Astrocyte (in vitro differentiated cells and primary cell): ENCODE measurements at regions not wholly inside any gene's neighbourhood (a gene's known extent, or its start where the extent isn't known, plus 50 kb on each side); places are given as distances from the start of the nearest gene placed in this dataset. TPM values are rescaled to one million over a fixed set of nuclear protein-coding genes. Genes with fewer than 3 reads are reported as not detected.
"Not testable (repeated sequence)": the region's sequence is repeated elsewhere in the genome, so short reads cannot be mapped to it uniquely, and the experiment has no call there.

Experiments
- DNase-seq: peaks from one replicate; pipeline ENCODE4 v3.0.0-alpha.2; 2010; ENCODE audit warnings: low read depth
- FAIRE-seq: peaks from 2 replicates; lab custom pipeline; 2011; peaks lifted over from hg19 to GRCh38; lab: Jason Lieb, UNC
- H2AFZ ChIP-seq: 2 replicates; pipeline ENCODE4 v1.6.0; 2012; ENCODE audit warnings: low read depth, low read length, inconsistent platforms
- H3K27ac ChIP-seq: 2 replicates; pipeline ENCODE4 v1.5.1; 2011; ENCODE audit warnings: low read depth, low read length, inconsistent platforms
- H3K27me3 ChIP-seq: 2 replicates; pipeline ENCODE4 v1.6.0; 2011; ENCODE audit warnings: low read length, inconsistent platforms; ENCODE audit not compliant: insufficient read depth
- H3K36me3 ChIP-seq: 2 replicates; pipeline ENCODE4 v1.5.1; 2011; ENCODE audit warnings: low read length, inconsistent platforms; ENCODE audit not compliant: insufficient read depth
- H3K4me1 ChIP-seq: 2 replicates; pipeline ENCODE4 v1.5.1; 2011; ENCODE audit warnings: low read length, inconsistent platforms; ENCODE audit not compliant: insufficient read depth
- H3K4me2 ChIP-seq: 2 replicates; pipeline ENCODE4 v1.6.0; 2012; ENCODE audit warnings: low read length, inconsistent platforms
- H3K4me3 ChIP-seq: 2 replicates; pipeline ENCODE4 v1.5.1; 2011; ENCODE audit warnings: low read depth, mild to moderate bottlenecking, low read length, inconsistent platforms; ENCODE audit not compliant: insufficient read depth
- H3K79me2 ChIP-seq: 2 replicates; pipeline ENCODE4 v1.6.0; 2012; ENCODE audit warnings: mild to moderate bottlenecking, low read length, inconsistent platforms; ENCODE audit not compliant: insufficient read depth
- H3K9ac ChIP-seq: 2 replicates; pipeline ENCODE4 v1.6.0; 2012; ENCODE audit warnings: mild to moderate bottlenecking, low read length, inconsistent platforms
- H3K9me3 ChIP-seq: 2 replicates; pipeline ENCODE4 v1.5.1; 2012; ENCODE audit warnings: low read depth, mild to moderate bottlenecking, low read length, inconsistent platforms; ENCODE audit not compliant: insufficient read depth
- H4K20me1 ChIP-seq: 2 replicates; pipeline ENCODE4 v1.6.0; 2012; ENCODE audit warnings: low read length, inconsistent platforms; ENCODE audit not compliant: insufficient read depth
- H3K27ac Mint-ChIP-seq: one replicate; pipeline ENCODE4 v1.8.0; 2021; ENCODE audit warnings: mild to moderate bottlenecking, mixed read lengths; ENCODE audit not compliant: unreplicated experiment
- H3K27me3 Mint-ChIP-seq: one replicate; pipeline ENCODE4 v1.8.0; 2021; ENCODE audit warnings: low read depth, mixed read lengths; ENCODE audit not compliant: unreplicated experiment
- H3K36me3 Mint-ChIP-seq: one replicate; pipeline ENCODE4 v1.8.0; 2021; ENCODE audit warnings: low read depth, mixed read lengths; ENCODE audit not compliant: unreplicated experiment
- H3K4me1 Mint-ChIP-seq: one replicate; pipeline ENCODE4 v1.8.0; 2021; ENCODE audit warnings: low read depth, mixed read lengths; ENCODE audit not compliant: unreplicated experiment
- H3K4me3 Mint-ChIP-seq: one replicate; pipeline ENCODE4 v1.8.0; 2021; ENCODE audit warnings: mild to moderate bottlenecking, moderate library complexity, mixed read lengths; ENCODE audit not compliant: unreplicated experiment
- H3K9me3 Mint-ChIP-seq: one replicate; pipeline ENCODE4 v1.8.0; 2021; ENCODE audit warnings: mild to moderate bottlenecking, mixed read lengths; ENCODE audit not compliant: unreplicated experiment
- EZH2 ChIP-seq: IDR thresholded peaks from 2 replicates; pipeline ENCODE4 v1.6.1; 2012; ENCODE audit warnings: mild to moderate bottlenecking, low read length, inconsistent platforms; ENCODE audit not compliant: insufficient read depth
- microRNA-seq: library from miRNA; unstranded; fragments of <30 nt; microRNA quantifications from one replicate; pipeline ENCODE4 v1.2.0, GENCODE V29; 2020
- TF ChIP-seq, protein P1 (sequence below): IDR thresholded peaks from 2 replicates; pipeline ENCODE4 v1.5.1; 2011; ENCODE audit warnings: low read depth, mild to moderate bottlenecking, inconsistent platforms, low read length, moderate library complexity; ENCODE audit not compliant: insufficient read depth

DNA sequence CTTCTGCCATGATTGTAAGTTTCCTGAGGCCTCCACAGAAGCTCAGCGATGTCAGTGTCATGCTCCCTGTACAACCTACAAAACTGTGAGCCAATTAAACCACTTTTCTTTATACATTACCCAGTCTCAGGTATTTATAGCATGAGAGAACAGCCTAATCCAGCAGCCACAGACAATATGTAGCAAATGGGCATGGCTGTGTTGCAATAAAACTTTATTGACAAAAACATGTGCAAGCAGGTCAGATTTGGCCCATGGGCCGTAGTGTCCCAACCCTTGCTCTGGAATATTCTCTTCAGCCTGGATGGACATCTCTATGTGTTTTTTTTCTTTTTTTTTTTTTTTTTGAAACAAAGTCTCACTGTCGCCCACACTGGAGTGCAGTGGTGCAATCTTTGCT lies 60.9 kb upstream of the EEF2KMT start:
- peaks cover 9% of the 10 kb centered on the region for H3K27me3 Mint-ChIP-seq
- no peak for DNase-seq
- H3K4me1 Mint-ChIP-seq, result no peaks in the 10 kb centered on the region
- H3K4me2 ChIP-seq, result no peak overlapping the region
- TF ChIP-seq, protein P1, sequence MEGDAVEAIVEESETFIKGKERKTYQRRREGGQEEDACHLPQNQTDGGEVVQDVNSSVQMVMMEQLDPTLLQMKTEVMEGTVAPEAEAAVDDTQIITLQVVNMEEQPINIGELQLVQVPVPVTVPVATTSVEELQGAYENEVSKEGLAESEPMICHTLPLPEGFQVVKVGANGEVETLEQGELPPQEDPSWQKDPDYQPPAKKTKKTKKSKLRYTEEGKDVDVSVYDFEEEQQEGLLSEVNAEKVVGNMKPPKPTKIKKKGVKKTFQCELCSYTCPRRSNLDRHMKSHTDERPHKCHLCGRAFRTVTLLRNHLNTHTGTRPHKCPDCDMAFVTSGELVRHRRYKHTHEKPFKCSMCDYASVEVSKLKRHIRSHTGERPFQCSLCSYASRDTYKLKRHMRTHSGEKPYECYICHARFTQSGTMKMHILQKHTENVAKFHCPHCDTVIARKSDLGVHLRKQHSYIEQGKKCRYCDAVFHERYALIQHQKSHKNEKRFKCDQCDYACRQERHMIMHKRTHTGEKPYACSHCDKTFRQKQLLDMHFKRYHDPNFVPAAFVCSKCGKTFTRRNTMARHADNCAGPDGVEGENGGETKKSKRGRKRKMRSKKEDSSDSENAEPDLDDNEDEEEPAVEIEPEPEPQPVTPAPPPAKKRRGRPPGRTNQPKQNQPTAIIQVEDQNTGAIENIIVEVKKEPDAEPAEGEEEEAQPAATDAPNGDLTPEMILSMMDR, result no peak
- TF ChIP-seq EZH2, result no peak
- H2AFZ ChIP-seq, result no peak overlapping the region
- H3K36me3 ChIP-seq, result no peaks in the 10 kb centered on the region
- no peak overlapping the region for H3K27ac ChIP-seq
- no peaks in the 10 kb centered on the region for H4K20me1 ChIP-seq
- FAIRE-seq, result no peak
- no peak overlapping the region for H3K27ac Mint-ChIP-seq
- no peak overlapping the region for H3K4me3 ChIP-seq
- H3K9me3 Mint-ChIP-seq, result peaks cover 17% of the 10 kb centered on the region
- no peaks in the 10 kb centered on the region for H3K9me3 ChIP-seq
- no peaks in the 10 kb centered on the region for H3K79me2 ChIP-seq
- H3K9ac ChIP-seq, result no peak overlapping the region
- no peaks in the 10 kb centered on the region for H3K27me3 ChIP-seq
- no peaks in the 10 kb centered on the region for H3K36me3 Mint-ChIP-seq
- no peak overlapping the region for H3K4me3 Mint-ChIP-seq
- H3K4me1 ChIP-seq, result no peaks in the 10 kb centered on the region

DNA sequence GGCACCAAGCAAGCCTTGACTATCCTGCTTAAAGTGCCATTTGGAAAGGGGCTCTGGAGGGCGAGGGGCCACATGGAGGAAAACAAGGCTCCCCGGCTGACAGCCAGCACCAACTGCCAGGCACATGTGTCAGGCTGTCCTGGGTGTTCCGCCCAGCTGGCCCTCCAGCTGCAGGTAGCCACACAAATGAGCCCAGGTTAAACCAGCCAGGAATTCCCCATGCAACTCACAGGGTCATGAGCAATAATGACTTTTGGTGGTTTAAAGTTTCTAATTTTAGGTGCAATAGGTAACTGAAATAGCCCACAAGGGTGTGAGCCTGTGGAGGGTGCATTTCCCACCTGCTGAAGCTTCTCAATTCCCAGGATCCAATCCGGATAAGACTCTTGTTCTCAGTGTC lies 58.9 kb upstream of the EEF2KMT start:
- not testable (repeated sequence) for H2AFZ ChIP-seq, H3K4me3 ChIP-seq, H3K27ac Mint-ChIP-seq, FAIRE-seq, H3K9me3 ChIP-seq, H3K4me1 Mint-ChIP-seq, H3K79me2 ChIP-seq, H4K20me1 ChIP-seq, DNase-seq, H3K36me3 Mint-ChIP-seq, H3K4me3 Mint-ChIP-seq, H3K4me1 ChIP-seq, H3K27ac ChIP-seq, H3K36me3 ChIP-seq, H3K9me3 Mint-ChIP-seq, H3K27me3 Mint-ChIP-seq, H3K27me3 ChIP-seq, H3K4me2 ChIP-seq, H3K9ac ChIP-seq

DNA sequence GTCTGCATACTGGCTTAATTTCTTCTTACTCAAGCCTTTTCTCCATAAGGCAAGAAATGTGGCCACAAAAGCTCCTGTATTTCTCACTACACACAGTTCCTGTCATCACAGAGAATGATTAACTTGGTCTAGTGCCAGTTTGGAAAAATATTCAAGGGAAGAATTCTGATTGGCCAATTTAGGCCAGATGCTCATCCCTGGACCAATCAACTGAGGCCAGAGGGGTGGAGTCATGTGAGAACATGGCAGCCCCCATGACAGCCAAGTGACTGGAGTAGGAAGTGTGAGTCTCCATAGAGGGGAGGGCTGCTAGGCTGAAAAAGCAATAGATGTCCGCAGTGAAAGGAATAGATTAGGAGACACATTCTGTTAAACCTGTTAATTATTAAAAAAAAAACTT lies 56.4 kb upstream of the EEF2KMT start:
- not testable (repeated sequence) for H3K36me3 ChIP-seq, H3K4me3 ChIP-seq, H3K9me3 Mint-ChIP-seq, H4K20me1 ChIP-seq, H3K27ac ChIP-seq, H3K4me3 Mint-ChIP-seq, H3K4me1 Mint-ChIP-seq, H3K27ac Mint-ChIP-seq, H3K27me3 Mint-ChIP-seq, H2AFZ ChIP-seq, H3K4me2 ChIP-seq, H3K27me3 ChIP-seq, H3K9ac ChIP-seq, DNase-seq, FAIRE-seq, H3K79me2 ChIP-seq, H3K36me3 Mint-ChIP-seq, H3K4me1 ChIP-seq, H3K9me3 ChIP-seq

DNA sequence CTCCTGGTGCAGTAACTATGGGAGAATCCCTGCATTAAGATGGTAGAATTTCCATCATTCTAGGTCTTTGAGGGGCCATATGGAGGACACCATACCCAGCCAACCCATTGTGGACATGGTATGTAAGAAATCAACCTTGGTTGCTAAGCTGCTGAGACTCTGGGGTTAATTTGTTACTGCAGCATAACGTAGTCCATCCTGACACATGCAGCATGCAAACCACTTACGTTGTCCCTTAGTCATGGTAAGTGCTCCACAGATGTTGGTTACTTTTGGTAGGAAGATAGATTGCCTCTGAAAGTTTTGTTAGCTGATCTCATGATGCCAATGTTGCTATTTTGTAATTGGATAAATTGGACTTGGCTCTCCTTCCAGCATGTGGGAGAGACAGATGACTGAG lies 53.8 kb upstream of the EEF2KMT start:
- not testable (repeated sequence) for H3K27me3 Mint-ChIP-seq, FAIRE-seq, H3K36me3 Mint-ChIP-seq, H3K4me2 ChIP-seq, H3K9ac ChIP-seq, H3K4me1 Mint-ChIP-seq, H3K79me2 ChIP-seq, H2AFZ ChIP-seq, H3K4me3 ChIP-seq, H3K4me1 ChIP-seq, DNase-seq, H3K9me3 Mint-ChIP-seq, H3K9me3 ChIP-seq, H4K20me1 ChIP-seq, H3K36me3 ChIP-seq, H3K27me3 ChIP-seq, H3K27ac Mint-ChIP-seq, H3K4me3 Mint-ChIP-seq, H3K27ac ChIP-seq

Small RNAs in the stretch of these regions (microRNA-seq; reads per million reads assigned to microRNA genes)
- gene MIR8065, result not detected
